Kidney glomerular epithelial cell (primary cell): ENCODE measurements at regions not wholly inside any gene's neighbourhood (a gene's known extent, or its start where the extent isn't known, plus 50 kb on each side); places are given as distances from the start of the nearest gene placed in this dataset.
"Not testable (repeated sequence)": the region's sequence is repeated elsewhere in the genome, so short reads cannot be mapped to it uniquely, and the experiment has no call there.

Source experiments
- DNase-seq: peaks from one replicate; lab custom pipeline; 2025; lab: John Stamatoyannopoulos, UW

DNA sequence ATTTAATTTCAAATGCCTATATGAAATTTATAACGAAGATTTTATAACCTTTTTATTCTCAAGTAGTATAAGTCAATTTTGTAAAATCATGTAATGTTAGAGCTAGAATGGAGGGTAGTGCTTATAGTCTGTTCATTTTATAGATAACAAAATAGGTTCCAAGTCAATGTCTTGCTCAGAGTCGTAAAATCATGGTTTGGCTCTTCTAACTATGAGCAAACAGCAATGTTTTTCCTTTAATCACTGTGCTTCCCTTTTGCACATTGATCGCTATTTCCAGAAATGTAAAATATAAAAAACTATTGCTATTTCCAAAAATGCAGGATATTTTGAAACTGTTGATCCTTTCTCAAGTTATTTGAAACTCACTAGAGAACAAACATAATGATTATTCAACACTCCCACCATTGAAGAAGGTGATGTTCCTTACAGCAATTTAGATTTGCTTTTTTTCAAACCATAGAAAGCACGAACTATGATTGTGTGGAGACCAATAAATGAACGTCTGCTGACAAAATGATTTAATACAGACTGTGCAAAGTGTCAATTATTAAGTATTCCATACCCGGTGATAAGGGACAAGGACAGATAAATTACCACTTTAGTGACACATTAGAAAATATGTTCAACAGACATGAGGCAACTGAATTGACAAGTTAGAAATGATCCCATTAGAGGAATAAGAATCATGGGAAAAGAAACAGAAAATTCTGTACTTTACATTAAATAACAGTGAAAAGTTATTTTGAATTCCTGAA is 412.1 kb upstream of the TECRL start:
- no peak for DNase-seq

DNA sequence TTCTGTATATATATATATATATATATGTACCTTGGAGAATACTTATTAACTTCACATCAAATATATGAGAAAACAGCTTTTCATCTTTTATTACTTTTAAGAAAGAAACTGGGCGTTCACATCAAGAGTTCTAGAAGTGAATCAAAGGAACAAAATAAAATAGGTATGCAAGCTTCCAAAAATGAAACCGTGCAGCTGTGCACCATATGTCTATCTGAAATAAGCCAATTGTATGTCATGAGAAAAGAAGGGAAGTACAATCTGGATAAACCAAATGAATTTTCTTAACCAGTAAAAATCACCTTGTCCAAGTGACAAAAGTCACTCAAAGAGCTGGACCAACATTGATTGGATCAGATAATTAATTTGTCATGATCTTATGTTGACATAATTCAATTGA is 405.4 kb upstream of the TECRL start:
- no peak for DNase-seq

DNA sequence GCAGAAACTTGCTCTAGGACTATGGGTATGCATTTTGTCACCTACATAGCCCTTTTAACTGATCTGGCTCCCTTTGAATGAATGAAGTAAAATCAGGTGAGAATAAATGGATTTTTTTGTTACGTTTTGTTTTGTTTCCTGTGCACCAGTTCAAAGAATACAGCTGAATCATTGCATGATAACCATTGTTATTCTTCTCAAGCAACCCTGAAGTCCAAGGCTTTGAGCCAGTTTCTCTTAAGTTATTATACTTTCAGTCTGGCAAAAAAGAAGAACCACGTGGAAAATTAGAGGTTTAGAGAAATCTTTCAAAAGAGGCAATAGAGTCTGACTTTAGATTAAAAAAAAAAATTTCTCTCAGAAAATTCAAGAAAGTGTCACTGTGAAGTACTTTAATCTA is 398.6 kb upstream of the TECRL start:
- no peak for DNase-seq

DNA sequence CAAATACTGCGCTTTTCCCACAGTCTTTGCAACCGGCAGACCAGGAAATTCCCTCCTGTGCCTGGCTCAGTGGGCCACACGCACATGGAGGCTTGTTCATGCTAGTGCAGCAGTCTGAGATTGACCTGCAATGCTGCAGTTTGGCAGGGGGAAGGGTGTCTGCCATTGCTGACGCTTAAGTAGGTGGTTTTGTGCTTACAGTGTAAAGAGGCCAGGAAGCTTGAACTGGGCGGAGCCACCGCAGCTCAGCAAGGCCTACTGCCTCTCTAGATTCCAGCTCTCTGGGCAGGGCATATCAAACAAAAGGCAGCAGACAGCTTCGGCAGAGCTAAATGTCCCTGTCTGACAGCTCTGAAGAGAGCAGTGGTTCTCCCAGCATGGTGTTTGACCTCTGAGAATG is 390.5 kb upstream of the TECRL start:
- DNase-seq, result no peak

DNA sequence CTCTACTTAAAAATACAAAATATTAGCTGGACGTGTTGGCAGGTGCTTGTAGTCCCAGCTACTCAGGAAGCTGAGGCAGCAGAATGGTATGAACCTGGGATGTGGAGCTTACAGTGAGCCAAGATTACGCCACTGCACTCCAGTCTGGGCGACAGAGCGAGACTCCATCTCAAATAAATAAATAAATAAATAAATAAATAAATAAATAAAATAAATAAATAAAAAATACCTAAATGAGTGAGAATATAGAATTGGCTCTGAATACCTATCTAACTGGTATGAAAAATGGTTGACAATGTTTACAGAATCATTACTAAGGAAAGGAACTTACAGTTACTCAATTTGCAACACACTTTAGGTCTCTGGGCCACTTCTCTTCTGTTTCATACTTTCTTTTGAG is 389.6 kb upstream of the TECRL start:
- DNase-seq, result not testable (repeated sequence)

DNA sequence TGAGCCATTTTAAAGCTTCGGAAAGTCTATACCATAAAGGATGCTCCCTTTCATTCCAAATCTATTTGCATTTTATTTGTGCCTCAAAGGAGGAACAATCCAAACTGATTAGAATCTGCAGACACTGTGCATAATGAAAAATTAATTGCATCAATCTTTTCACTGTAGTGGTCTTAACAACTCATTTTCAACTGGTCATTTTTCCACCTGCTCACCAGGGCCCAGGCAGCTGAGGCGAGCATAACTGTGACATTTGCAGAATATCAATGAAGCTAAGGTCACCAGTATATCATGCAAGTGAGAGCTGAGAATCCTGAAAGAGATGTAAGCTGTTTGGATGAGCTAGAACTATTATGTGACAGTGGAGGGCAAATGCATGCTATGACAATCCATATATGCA is 387.3 kb upstream of the TECRL start:
- no peak for DNase-seq

DNA sequence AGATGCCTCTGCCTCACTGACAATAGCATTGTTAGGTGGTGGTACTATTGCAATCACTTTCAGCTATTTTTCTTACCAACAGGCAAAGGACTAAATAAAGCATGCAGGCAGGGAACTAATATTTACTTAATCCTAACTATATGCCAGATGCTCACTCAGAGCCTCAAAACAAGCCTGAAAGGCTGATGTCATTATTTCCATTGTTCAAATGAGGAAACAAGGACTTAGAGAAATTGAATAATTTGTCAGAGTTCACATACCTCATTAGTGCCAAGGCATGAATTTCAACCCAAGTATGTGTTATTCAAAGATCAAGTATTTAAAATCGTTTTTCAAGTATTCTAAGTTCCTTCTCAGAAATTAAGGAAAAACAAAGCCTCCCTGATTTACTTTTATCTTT is 374.9 kb upstream of the TECRL start:
- DNase-seq, result peak; percentile 52

DNA sequence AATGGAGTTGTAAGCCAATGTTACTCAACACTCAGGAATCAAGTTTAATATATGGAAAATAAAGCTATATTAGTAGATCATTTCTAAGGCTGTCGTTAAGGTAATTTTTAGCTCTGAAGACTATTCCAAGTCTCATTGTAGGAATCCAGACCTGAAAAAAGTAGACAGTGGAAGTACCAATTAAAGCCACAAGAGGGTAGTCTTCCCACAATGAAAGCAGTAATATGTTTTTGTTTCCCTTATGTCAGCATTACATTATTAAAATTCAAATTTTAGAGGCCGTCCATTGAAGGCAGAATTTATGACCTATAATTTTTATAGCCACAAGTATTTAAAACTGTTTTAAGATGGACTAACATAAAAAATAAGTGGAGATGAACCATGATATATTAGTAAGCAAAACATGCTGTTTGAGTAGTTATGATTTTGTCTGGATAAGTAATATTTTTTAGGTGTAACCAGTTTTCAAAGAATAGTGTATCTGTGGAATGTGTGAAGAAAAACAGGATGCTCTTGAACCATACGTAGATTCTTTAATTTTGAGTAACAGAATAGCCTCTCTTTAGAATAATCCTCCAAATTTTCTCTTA is 372.6 kb upstream of the TECRL start:
- DNase-seq, result peak; percentile 48

DNA sequence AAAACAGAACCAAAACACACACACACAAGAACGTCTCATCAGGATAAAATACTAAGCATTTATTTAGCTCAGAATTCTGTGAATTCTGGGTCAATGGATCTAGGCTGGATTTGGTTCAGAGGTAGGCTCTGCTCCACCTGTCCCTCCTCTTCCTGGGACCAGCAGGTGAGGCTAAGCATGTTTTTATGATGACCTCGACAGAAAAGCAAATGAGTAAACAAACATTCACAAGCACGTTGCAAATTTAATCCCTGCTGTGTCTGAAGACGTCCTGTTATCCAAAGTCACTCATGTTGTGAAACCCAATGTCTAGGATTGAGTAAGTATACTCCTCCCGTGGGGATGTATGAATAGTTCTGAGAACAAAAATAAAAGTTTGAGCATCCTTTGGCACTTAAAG is 371.4 kb upstream of the TECRL start:
- DNase-seq, result no peak

DNA sequence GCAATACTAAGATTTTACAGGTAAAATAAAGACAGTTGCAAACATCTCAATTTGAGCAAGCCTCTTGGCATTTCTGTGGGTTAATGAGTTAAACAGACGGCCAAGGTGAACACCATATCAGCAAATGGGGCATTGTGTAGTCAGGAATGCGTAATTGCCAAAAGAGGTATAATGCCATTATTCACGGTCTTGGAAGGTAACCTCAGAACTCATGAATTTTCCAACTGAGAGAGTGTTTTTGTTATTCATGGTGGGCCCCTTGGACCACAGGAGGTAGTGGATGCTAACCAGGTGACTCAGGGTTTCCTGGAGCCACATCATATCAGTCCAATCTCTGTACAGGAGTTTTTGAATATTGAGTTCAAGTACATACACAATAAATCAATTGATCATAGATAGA is 368.0 kb upstream of the TECRL start:
- DNase-seq, result peak; percentile 19

DNA sequence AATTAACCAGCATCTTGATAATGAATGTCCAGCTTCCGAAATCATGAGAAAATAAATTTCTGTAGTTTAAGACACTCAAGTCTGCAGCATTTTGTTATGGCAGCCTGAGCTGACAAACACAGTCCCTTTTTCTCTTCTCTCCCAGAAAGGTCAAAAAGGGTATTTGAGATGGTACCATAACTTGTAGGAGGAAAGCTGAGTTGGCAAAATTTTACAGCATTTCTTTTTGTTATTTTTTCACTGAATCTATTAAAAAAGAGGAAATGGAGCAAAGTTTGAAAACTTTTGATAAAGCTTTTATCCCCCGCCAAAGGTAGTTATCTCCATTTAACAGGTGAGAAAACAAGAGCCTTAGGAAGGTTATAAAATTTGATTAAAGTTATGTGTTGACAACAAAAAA is 367.6 kb upstream of the TECRL start:
- DNase-seq, result no peak

DNA sequence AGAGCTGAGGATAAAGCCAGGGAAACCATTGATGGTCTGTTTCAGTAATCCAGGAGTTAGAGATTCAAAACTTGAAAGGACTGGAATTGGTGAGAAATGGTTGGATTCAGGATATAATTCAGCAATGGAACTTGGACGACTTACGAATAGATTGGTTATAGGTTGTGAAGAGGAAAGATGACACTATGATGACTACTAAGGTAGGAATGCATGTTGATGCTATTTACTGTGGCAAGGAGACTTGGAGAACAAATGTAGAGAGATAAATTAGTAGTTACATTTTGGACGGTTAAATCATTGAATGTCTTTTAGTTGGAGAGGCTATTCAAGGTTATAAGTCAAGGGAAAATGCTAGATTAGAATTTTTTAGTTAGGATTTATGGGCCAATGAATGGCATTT is 365.4 kb upstream of the TECRL start:
- no peak for DNase-seq

DNA sequence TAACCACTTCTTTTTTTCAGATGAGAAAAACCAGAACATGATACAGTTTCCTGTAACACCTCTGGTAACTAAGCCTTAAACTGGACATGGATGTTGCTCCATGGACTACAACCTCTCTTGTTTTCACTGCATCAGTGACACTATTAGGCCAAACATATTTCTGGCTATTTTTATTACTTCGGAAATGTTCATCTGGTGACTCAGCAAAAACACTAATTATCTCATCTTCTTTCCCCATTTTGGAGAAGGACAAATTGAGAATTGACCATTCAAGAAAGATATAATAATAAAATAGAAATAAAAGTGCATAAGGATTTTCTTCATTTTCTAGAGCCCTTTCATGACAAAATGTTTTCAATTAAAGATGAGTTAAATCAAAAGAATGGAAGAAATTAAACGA is 361.9 kb upstream of the TECRL start:
- DNase-seq, result no peak

DNA sequence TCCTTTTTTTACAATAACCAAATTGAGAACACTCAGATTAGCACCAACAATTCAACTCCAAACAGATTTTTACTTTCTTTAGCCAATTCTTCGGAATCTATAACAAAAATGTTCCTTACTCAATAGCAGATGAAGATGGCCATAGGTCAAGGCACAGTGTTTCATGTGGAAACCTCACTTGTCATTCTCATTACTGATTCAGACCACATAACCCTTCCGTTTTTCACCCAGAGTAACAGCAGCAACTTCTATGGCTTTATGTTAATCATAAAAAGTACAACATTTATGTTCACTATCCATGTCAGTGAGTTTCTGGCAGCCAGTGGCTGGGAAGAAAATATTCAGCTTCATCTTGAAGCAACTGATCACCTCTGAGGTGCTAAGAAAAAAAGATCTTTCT is 358.3 kb upstream of the TECRL start:
- no peak for DNase-seq

DNA sequence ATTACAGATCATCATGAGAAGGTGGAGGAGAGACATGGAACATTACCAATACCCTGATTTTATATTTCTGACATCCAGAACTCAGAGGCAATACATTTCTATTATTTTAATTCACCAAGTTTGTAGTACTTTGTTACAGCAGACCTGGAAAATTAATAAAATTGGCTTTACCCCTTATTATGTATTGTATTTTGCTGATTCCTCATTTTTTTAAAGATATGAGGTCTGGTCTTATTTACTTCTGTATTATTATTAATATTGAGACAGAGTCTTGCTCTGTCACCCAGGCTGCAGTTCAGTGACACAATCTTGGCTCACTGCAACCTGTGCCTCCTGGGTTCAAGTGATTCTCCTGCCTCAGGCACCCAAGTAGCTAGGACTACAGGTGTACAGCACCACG is 357.3 kb upstream of the TECRL start:
- no peak for DNase-seq

DNA sequence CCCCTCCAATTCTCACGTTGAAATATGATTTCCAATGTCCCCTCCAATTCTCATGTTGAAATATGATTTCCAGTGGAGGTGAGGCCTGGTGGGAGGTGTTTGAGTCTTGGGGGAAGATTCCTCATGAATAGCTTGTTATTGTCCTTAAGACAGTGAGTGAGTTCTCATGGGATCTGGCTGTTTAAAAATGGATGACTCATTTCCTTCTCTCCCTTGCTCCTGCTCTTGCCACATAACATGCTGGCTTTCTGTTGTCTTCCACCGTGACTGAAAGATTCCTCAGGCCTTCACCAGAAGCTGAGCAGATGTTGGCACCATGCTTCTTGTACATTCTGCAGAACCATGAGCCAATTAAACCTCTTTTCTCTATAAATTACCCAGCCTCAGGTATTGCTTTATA is 346.8 kb upstream of the TECRL start:
- peak; percentile 35 for DNase-seq

DNA sequence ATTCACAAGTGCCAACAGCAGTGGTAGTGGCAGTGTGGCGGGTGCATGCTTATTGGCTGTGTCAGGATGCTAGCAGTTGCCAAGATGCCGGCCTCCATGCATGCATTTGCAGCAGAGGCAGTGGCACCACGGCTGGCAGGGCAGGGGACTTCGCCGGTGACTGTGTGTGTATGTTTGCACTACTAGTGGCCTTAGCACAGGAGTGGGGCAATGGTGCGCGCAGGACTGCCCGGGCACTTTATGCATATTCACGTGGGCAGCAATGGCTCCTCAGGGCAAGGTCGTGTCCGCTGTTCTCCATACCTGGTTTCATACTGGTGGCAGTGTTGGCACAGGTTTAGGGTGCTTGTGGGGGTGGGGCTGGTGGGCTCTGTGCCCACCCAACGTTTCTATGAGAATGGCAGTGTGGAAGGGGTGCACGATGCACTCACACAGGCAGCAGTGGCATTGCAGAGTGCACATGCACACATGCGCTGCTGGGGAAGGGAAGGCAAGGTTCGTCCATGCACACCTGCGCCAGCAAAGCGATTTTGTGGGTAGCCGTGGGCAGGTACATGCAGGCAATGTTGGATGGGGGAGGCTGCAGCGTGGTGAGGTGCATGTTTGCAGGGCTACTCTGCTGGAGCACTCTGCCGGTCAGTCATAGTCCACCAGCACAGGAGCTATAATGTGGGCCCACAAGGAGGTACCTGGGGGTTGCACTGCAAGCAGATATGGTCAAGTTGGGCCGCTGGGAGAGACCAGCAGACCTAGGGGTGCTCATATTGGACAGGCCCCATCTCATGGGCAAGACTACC is 338.9 kb upstream of the TECRL start:
- DNase-seq, result no peak

DNA sequence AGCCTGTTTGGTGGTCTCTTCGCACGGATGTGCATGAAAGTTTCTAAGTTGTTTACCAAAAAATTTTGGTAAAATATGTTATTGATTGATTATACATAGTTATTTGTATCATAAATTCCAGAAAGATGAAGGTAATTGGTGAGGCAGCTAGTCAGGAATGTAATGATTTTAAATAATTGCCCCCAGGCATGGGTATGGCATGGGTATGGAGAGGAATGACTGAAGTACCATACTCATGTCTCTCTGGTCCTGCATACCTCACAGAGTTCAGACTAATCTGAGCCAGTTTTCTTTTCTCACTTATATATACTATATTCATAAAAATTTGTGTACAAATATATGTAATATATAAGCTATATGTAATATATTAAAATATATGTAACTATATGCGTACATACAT is 329.0 kb upstream of the TECRL start:
- no peak for DNase-seq

DNA sequence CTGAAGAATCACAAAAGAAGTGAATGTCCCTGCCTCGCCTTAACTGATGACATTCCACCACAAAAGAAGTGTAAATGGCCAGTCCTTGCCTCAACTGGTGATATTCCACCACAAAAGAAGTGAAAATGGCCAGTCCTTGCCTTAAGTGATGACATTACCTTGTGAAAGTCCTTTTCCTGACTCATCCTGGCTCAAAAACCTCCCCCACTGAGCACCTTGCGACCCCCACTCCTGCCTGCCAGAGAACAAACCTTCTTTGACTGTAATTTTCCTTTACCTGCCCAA is 328.5 kb upstream of the TECRL start:
- DNase-seq, result not testable (repeated sequence)

DNA sequence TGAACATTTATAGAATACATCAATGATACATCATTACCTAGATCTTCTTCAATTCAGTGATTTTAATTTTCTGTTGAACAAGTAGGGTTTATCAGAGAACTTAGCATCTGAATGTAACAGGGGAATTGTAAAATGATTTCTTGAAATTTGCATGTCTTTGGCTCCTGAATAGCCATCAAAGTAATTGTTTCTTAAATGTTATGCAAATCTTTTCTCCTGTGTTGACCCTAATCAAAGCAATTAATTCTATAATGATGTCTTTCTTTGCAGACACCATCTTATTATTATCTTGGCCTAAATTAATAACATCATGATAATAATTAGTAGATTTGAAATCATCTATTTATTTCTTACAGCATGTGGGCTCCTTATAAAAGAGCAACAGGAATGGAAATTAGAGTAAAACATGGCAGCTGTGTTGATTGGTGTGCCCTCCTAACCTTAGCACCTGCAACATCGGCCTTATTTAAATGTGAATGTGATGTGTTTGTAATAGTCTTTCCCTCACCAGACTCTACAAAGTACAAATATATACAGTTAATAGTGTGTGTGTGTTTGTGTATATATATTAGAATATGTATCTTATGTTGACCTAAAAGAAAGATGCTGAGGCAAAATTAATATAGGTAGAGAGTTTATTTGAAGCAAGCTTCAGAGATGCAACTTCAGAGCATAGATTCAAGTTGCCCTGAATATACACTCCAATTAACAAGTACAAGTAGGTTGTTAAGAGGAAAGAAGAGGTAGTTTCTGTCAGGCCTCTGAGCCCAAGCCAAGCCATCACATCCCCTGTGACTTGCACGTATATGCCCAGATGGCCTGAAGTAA is 328.0 kb upstream of the TECRL start:
- no peak for DNase-seq

DNA sequence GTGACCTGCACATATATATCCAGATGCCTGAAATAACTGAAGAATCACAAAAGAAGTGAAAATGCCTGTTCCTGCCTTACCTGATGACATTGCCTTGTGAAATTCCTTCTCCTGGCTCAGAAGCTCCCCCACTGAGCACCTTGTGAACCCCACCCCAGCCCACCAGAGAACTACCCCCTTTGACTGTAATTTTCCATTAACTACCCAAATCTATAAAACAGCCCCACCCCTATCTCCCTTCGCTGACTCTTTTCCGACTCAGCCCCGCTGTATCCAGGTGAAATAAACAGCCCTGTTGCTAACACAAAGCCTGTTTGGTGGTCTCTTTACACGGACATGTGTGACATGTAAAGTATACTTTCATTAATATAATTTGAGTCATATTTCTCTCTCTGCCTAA is 320.3 kb upstream of the TECRL start:
- DNase-seq, result no peak

DNA sequence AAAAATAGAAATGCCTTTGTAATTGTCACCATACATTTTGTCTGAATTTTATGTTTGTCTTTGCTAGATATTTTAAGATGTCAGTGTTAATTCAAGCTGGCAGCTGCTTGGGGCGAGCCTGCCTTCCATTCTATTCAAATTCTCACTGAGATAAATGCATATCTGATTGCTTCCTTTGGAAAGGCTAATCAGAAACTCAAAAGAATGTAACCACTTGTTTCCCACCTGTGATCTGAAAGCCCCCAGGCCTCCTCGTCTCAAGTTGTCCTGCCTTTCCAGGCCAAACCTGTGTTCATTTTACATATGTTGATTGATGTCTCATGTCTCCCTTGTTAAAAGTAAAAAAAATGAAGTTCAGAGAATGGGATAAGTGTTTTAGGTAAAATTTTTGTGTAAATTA is 318.7 kb upstream of the TECRL start:
- DNase-seq, result no peak

DNA sequence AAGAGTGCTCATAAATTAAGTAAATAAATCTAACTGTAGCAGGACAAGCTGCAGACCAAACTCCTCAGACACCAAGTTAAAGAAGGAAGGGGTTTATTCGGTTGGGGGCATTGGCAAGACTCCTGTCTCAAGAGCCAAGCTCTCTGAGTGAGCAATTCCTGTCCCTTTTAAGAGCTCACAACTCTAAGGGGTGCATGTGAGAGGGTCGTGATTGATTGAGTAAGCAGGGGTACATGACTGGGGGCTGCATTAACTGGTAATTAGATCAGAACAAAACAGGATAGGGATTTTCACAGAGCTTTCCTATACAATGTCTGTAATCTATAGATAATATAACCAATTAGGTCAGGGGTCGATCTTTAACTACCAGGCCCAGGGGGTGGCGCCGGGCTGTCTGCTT is 318.1 kb upstream of the TECRL start:
- DNase-seq, result not testable (repeated sequence)
